ENCODE measurements at regions not wholly inside any gene's neighbourhood (a gene's known extent, or its start where the extent isn't known, plus 50 kb on each side); places are given as distances from the start of the nearest gene placed in this dataset.

- Histone ChIP-seq H3K4me3 (ENCODE audit: control insufficient read depth in 1 of 7, extremely low read depth in 1 of 7, insufficient read depth in 4 of 7, low read depth in 2 of 7, low read length in 6 of 7) (no peak overlapping the region), H3K9me3 (ENCODE audit: control extremely low read depth in 1 of 5, control insufficient read depth in 4 of 5, insufficient read depth in 2 of 5, low read depth in 1 of 5, low read length in 4 of 5) (no peaks in the 10 kb centered on the region), H3K4me1 (ENCODE audit: control extremely low read depth in 1 of 4, control insufficient read depth in 4 of 4, insufficient read depth in 4 of 4, low read length in 3 of 4) (peaks cover 0 to 10% (median 4%) of the 10 kb centered on the region in 4 experiments), H3K27me3 (replicated peaks in 2 of 5; ENCODE audit: control insufficient read depth in 4 of 5, insufficient read depth in 5 of 5, low read length in 4 of 5) (no peaks in the 10 kb centered on the region), H3K27ac (ENCODE audit: insufficient read depth in 1 of 2, low read depth in 1 of 2, low read length in 2 of 2, poor library complexity in 1 of 2, severe bottlenecking in 2 of 2) (no peak overlapping the region), H3K36me3 (ENCODE audit: control insufficient read depth in 4 of 4, insufficient read depth in 4 of 4, low read length in 3 of 4) (no peaks in the 10 kb centered on the region)
- POLR2A ChIA-PET: no interaction called here
- CTCF ChIA-PET: no interaction called here
- DNase-seq: no peak
- whole genome bisulfite sequencing (ENCODE audit: insufficient coverage): no CpG with 5 or more reads among the region's 3 CpGs
These were observed 50.5 kb upstream of the CPEB4 start for GRCh38 chr5:173837654-173838053.

Data from common myeloid progenitor, CD34-positive (primary cell).